Endothelial cell (in vitro differentiated cells): ENCODE measurements at regions not wholly inside any gene's neighbourhood (a gene's known extent, or its start where the extent isn't known, plus 50 kb on each side); places are given as distances from the start of the nearest gene placed in this dataset.

Experiments
- DNase-seq: peaks from one replicate; pipeline ENCODE4 v3.0.0; 2021; ENCODE audit warnings: low spot score
- H3K27ac Mint-ChIP-seq: one replicate; pipeline ENCODE4 v1.8.0; 2021; ENCODE audit warnings: mixed read lengths, inconsistent platforms; ENCODE audit not compliant: unreplicated experiment
- H3K27me3 Mint-ChIP-seq: one replicate; pipeline ENCODE4 v1.8.0; 2021; ENCODE audit warnings: mild to moderate bottlenecking, moderate library complexity, mixed read lengths, inconsistent platforms; ENCODE audit not compliant: unreplicated experiment
- H3K36me3 Mint-ChIP-seq: one replicate; pipeline ENCODE4 v1.8.0; 2021; ENCODE audit warnings: mild to moderate bottlenecking, low read depth, mixed read lengths, inconsistent platforms; ENCODE audit not compliant: unreplicated experiment
- H3K4me1 Mint-ChIP-seq: one replicate; pipeline ENCODE4 v1.8.0; 2021; ENCODE audit warnings: mild to moderate bottlenecking, mixed read lengths, inconsistent platforms; ENCODE audit not compliant: unreplicated experiment
- H3K4me3 Mint-ChIP-seq: one replicate; pipeline ENCODE4 v1.8.0; 2021; ENCODE audit warnings: mild to moderate bottlenecking, mixed read lengths, inconsistent platforms; ENCODE audit not compliant: unreplicated experiment
- H3K9me3 Mint-ChIP-seq: one replicate; pipeline ENCODE4 v1.8.0; 2021; ENCODE audit warnings: mixed read lengths, inconsistent platforms; ENCODE audit not compliant: unreplicated experiment
- CTCF ChIP-seq: fragments of 200-600 bp; sonication (generic); IDR thresholded peaks from one replicate; pipeline ENCODE4 v1.5.0; 2021; ENCODE audit warnings: antibody characterized with exemption; ENCODE audit not compliant: unreplicated experiment

GRCh38 chr11:87428266-87428665, 390.5 kb downstream of the TMEM135 start:
- H3K4me1 Mint-ChIP-seq, result peaks cover 7% of the 10 kb centered on the region
- no peak overlapping the region for H3K27ac Mint-ChIP-seq
- no peaks in the 10 kb centered on the region for H3K9me3 Mint-ChIP-seq
- no peak for DNase-seq
- H3K27me3 Mint-ChIP-seq, result peaks cover 4% of the 10 kb centered on the region
- H3K4me3 Mint-ChIP-seq, result no peak overlapping the region
- H3K36me3 Mint-ChIP-seq, result no peaks in the 10 kb centered on the region
- no peak for TF ChIP-seq CTCF

GRCh38 chr11:87425943-87426342, 388.2 kb downstream of the TMEM135 start:
- peaks cover 4% of the 10 kb centered on the region for H3K27me3 Mint-ChIP-seq
- TF ChIP-seq CTCF, result no peak
- peaks cover 8% of the 10 kb centered on the region for H3K4me1 Mint-ChIP-seq
- H3K9me3 Mint-ChIP-seq, result no peaks in the 10 kb centered on the region
- no peaks in the 10 kb centered on the region for H3K36me3 Mint-ChIP-seq
- no peak overlapping the region for H3K27ac Mint-ChIP-seq
- DNase-seq, result no peak
- no peak overlapping the region for H3K4me3 Mint-ChIP-seq

GRCh38 chr11:87425391-87425790, 387.7 kb downstream of the TMEM135 start:
- Mint-ChIP-seq H3K4me1 (peaks cover 11% of the 10 kb centered on the region), H3K9me3 (no peaks in the 10 kb centered on the region)

GRCh38 chr11:87423161-87423560, 385.4 kb downstream of the TMEM135 start:
- no peak for TF ChIP-seq CTCF
- H3K27ac Mint-ChIP-seq, result no peak overlapping the region

More at GRCh38 chr11:87425391-87425790, 387.7 kb downstream of the TMEM135 start:
- TF ChIP-seq CTCF, result no peak
- Mint-ChIP-seq H3K27ac (no peak overlapping the region), H3K27me3 (peaks cover 4% of the 10 kb centered on the region), H3K36me3 (no peaks in the 10 kb centered on the region), H3K4me3 (no peak overlapping the region)
- no peak for DNase-seq

GRCh38 chr11:87422566-87422965, 384.8 kb downstream of the TMEM135 start:
- H3K27ac Mint-ChIP-seq, result no peak overlapping the region

More at GRCh38 chr11:87423161-87423560, 385.4 kb downstream of the TMEM135 start:
- H3K9me3 Mint-ChIP-seq, result no peaks in the 10 kb centered on the region
- H3K36me3 Mint-ChIP-seq, result no peaks in the 10 kb centered on the region
- H3K4me3 Mint-ChIP-seq, result no peak overlapping the region
- peaks cover 11% of the 10 kb centered on the region for H3K4me1 Mint-ChIP-seq
- DNase-seq, result no peak
- H3K27me3 Mint-ChIP-seq, result peaks cover 6% of the 10 kb centered on the region

More at GRCh38 chr11:87422566-87422965, 384.8 kb downstream of the TMEM135 start:
- H3K4me3 Mint-ChIP-seq, result no peak overlapping the region
- DNase-seq, result no peak
- peaks cover 11% of the 10 kb centered on the region for H3K4me1 Mint-ChIP-seq
- no peaks in the 10 kb centered on the region for H3K9me3 Mint-ChIP-seq
- no peak for TF ChIP-seq CTCF
- H3K27me3 Mint-ChIP-seq, result peaks cover 6% of the 10 kb centered on the region
- no peaks in the 10 kb centered on the region for H3K36me3 Mint-ChIP-seq
